Glomerular endothelial cell (primary cell): ENCODE measurements at regions not wholly inside any gene's neighbourhood (a gene's known extent, or its start where the extent isn't known, plus 50 kb on each side); places are given as distances from the start of the nearest gene placed in this dataset.
"Not testable (repeated sequence)": the region's sequence is repeated elsewhere in the genome, so short reads cannot be mapped to it uniquely, and the experiment has no call there.

Source experiments
- DNase-seq: peaks from one replicate; pipeline ENCODE4 v3.0.0-alpha.2; 2011; ENCODE audit warnings: low read depth, low spot score; ENCODE audit errors: extremely low read depth

DNA sequence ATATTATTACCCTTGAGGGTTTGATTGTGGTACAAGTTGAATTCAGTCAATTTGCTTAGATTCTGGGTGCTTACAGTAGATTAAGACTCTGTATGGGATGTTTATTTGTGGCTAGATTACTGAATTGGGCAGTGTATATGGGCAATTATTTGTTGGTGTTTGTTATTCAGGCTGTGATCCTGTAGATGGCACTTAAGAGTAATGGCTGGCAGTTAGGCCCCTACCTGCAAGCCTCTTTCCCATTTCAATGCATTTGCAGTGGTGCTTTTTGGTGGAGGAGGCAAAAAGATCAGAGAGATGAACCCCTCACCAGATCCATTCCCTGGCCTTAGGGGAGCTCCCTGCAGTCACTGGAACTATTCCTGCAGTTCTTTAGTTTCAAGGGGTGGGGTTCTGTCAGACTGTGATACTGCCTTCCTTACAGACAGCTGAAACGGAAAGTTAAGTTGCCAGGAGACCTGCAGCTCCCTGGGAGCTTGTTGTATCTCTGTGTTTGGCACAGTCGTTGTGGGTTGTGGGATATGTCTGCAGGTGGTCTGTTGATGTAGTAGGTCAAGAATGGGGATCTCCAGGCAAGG, 199.5 kb downstream of the AASDHPPT start:
- DNase-seq, result no peak

GRCh38 chr11:106277484-106277883, 200.0 kb downstream of the AASDHPPT start:
- no peak for DNase-seq

- no peak for DNase-seq
Measured at GRCh38 chr11:106278391-106278790, 200.9 kb downstream of the AASDHPPT start.

DNA sequence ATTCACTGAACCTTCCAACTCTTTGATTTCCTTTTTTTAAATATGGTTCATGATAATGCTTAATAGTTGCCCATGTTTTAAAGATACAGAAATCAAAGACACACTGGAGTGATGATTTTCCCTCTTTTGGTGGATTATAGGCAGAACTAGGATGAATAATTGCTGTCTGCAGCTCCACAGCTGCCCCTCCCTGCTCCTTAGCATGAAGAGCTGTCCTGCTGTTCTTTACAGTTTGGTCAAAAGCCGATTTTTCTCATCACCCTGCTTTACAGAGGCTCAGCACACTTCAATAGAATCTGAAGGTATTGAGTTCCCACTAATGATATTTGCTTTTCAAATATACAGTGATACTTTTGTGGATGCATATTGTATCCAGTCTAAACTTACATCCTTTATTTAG, 202.6 kb downstream of the AASDHPPT start:
- DNase-seq, result no peak

- peak; percentile 16 for DNase-seq
Measured at GRCh38 chr11:106281455-106282173, 204.2 kb downstream of the AASDHPPT start.

DNA sequence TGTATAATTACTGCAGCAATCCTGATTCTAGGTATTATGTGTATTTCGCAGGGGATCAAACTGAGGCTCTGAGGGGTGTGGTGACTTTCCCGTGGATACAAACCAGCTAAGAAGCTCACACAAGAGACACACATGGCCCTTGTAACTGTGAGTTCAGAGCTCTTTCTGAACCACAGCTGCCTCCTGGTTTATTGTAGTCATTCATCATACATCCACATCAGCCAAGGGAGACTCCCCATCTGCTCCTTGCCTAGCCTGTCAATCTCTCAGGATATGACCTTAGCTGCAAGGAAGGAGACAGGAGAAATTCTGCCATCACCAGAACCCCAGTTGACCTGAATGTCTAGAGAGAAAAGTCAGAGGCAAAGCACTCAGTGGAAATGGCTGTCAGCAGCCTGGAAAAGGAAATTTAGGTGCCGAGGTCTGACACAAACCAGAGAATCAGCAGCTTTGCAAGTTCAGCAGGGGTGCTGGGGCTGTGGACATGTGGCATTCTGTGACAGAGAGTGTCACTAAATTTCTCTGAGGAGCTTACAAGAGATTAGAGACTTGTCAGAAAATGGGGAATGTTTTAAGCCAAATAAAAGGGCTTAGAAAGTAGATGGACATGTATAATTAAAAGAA, 209.5 kb downstream of the AASDHPPT start:
- no peak for DNase-seq

DNA sequence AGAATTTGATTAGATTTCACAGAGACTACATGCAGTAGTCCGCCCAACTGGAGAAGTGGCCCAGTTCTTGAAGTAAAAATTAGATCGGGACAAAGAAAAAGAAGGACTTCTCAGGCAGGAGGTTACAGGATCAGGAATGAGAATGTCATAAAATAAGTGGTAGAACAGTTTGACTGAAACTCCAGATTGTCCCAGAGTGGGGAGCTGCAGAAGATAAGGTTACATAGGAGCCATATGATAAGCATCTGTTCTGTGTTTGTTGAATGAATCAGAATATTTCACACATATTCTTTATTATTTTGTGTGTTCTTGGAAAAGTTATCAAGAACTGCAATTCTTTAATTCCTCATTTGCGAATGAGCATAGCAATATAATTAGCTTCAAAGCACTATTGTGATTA, 210.6 kb downstream of the AASDHPPT start:
- no peak for DNase-seq

- no peak for DNase-seq
Measured at GRCh38 chr11:106288822-106289387, 211.4 kb downstream of the AASDHPPT start.

DNA sequence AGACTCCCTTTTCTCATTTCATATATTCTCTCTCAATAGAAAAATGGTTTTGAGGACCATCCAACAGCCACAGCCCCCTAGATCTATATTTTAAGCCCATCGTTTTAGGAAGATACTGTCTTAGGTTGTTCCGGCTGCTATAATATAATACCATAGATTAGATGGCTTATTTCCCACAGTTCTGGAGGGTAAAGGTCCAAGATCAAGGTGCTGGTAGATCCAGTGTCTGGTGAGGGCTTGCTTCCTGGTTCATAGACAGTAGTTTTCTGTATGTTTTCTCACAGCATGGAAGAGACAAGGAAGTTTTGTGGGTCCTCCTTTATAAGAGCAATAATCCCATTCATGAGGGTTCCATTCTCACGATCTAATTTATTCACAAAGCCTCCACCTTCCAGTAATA, 215.1 kb downstream of the AASDHPPT start:
- no peak for DNase-seq

DNA sequence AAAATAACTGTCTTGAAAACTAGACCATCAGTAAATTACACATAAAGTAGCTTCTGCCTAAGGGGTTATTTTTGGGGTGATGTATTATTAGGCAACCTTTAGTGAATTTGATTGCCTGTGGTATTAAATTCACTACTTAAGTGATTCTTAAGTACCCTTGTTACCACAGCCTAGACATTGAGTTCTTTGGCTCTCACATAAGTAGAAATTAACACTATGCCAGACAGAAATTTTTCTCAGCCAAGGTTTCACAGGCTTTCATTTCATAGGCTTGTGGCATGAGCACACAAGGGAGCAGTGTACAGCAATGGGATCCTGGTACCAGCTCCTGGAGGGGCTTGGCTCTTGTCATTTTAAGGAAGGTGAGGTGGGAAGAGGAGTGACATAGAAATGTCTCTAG, 218.5 kb downstream of the AASDHPPT start:
- no peak for DNase-seq

DNA sequence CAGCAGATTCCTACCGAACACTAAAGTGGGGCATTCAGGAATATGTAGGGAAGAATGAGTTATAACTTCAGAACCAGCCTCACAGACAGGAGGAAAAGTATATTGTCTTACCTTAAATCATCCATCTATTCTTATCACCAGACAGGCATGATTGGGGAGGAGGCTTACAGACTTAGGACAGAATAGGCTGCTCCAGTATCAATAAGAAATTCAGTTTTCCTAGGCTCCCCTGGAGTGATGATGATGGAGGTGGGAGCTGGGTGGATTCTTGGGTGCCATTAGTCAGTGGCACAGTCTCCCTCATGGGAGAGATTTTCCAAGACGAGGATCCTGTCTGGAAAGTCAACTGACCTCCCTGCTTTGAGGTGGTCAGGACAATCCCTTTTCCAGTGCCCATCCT, 225.0 kb downstream of the AASDHPPT start:
- no peak for DNase-seq

DNA sequence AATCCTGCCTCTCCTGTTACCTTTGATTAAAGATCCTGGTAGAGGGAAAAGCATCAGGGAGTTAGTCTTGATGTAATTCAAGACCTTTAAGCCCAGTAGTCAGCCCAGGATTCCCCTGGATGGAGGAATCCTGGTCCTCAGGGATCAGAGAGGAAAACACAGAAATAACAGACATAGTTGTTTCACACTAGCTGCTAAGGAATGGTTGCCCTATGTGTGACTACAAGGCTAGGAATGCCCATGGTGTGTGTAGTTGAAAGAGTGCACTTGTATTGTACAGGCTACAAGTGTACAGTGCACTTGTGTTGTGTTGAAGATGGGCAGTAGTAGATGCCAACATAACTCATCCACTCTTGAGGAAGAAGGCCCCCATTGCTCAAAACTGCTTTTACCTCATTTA, 226.8 kb downstream of the AASDHPPT start:
- DNase-seq, result no peak

GRCh38 chr11:106305458-106305857, 228.0 kb downstream of the AASDHPPT start:
- DNase-seq, result no peak

DNA sequence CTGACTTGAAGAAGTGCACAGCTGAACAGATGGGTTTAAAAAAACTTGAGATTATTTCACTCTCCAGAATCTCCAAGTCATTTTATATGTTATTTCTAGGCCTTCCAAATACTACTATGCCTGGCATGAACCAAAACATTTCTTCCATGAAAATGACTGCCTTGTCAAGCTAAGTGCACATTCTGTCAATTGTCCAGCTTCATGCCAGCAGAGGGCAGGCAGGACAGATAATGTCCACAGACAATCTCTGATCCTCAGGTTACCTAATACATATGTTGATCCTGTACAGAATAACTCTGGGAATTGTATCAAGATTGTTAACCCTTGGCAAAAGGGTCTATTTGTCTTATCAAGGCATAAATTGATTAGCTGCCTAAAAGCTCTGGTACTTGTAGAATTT, 229.5 kb downstream of the AASDHPPT start:
- DNase-seq, result no peak

- no peak for DNase-seq
Measured at GRCh38 chr11:106309070-106309684, 231.7 kb downstream of the AASDHPPT start.

DNA sequence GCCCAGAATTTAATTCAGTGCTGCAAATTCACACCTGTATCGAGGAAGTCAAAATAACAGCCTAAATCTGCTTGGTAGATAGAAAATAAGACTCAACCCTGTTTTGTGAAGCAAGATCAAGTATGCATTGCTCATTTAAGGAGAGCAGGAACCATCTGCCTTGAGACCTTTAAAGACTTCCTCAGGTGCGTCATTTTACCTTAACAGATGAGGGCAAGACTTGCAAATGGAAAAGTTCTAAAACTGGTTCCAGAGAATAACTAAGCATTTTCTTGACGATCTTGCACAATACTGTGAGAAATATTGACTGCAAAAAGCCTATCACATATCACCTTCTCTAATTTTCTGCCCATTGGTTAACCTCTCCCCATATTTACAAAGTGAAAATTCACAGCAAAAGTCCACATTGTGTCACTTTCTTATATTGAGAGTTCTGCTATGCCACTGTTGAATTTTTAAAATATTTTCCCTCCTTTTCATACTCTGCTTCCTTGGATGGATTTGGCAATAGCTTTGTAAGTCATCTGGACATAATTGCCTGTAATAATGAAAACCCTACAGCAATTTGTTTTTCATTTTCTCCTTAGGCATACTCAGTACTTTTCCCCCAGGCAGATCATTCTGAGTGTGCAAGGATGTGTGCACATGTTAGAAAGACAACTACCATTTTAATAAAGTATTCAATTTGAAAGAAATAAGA, 234.2 kb downstream of the AASDHPPT start:
- DNase-seq, result no peak

- DNase-seq, result not testable (repeated sequence)
Measured at GRCh38 chr11:106317208-106317773, 239.8 kb downstream of the AASDHPPT start.

- DNase-seq, result no peak
Measured at GRCh38 chr11:106321601-106322000, 244.1 kb downstream of the AASDHPPT start.

DNA sequence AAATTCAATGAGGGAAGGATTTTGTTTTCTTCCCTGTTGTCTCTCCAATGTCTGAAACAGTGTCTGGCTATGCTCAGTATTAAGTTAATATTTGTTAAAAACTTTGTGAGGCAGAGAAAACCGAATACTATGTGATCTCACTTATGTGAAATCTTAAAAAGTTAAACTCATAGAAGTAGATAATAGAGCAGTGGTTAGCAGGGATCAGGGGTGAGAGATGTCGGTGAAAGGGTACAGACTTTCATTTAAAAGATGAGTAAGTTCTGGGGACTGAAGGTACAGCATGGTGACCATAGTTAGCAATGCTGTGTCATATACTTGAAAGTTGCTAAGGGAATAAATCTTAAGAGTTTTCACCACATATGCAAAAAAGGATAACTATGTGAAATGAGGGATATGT, 244.6 kb downstream of the AASDHPPT start:
- no peak for DNase-seq

- no peak for DNase-seq
Measured at GRCh38 chr11:106326087-106326486, 248.6 kb downstream of the AASDHPPT start.

DNA sequence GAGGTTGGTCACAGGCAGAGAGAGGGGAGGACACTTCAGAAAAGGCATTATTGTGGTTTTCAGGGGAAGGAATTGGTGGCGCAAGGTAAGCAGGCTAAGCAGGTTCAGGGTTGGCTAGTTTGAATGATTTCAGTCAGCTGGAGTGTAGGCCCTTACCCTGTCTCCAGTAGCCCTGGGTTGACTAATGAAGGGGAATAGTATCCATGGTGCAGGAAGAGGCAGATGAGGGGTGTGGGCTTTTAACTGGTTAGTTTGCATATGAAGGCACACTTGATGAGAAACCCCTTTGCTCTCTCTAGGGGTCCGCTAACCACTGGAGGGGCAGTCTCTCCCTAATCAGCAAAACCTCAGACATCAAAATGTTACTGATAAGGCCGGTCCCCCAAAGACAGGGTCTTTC, 249.7 kb downstream of the AASDHPPT start:
- DNase-seq, result no peak
